ENCODE measurements at regions not wholly inside any gene's neighbourhood (a gene's known extent, or its start where the extent isn't known, plus 50 kb on each side); places are given as distances from the start of the nearest gene placed in this dataset.

DNA sequence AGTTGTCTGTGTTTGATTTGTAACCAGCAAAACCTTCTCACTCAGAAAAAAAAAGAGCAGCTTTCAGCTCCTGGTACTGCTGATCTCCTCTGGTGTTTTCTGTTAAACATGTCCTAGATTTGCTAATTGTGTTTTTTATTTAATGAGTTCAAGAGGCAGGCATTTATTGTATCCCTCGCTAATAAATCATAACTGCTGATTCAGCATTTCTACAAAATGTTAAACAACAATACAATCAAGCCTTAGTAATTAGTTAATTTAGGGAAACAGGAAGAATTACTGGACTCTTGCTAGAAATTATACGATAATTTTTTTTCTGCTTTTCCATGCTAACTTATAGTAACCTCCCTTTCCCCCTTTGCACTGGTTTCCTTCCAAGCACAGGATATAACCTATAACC is 66.8 kb upstream of the NRP1 start:
- DNase-seq (ENCODE audit: low read depth in 2 of 3, low spot score in 2 of 3) = no peak

DNA sequence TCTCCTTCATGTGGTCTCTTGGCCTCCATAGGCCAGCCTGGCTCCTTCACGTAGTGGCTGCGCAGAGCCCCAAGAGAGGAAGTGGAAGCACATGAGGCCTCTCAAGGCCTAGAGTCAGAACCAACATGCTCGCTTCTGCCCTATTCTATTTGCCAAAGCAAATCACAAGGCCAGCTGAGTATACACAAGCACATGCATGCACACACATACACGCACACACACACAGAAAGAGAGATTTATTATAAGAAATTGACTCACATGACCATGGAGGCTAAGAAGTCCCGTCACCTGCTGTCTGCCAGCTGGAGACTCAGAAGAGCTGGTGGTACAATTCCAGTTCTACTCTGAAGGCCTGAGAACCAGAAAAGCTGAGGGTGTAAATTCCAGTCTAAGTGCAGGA is 64.3 kb upstream of the NRP1 start:
- DNase-seq (ENCODE audit: low read depth in 2 of 3, low spot score in 2 of 3) = no peak

DNA sequence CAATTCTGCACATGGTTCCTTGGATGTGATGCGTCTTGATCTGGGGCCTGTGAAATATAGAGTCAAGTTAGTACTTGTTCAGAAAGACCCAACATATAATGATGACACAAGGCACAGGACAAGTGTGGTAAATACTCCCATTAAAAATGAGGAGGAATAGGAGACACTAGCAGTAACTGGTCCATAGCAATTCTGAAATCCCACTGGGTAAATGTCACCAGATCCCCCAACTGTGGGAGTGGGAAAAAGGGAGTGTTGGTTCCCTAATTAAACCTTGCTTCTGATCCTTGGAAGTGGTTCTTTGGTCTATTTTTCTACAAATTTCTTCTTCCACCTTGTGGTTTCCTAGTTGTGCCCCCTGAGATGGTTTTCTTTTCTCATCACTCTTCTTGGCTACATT is 62.5 kb upstream of the NRP1 start:
- DNase-seq (ENCODE audit: low read depth in 2 of 3, low spot score in 2 of 3) = no peak

DNA sequence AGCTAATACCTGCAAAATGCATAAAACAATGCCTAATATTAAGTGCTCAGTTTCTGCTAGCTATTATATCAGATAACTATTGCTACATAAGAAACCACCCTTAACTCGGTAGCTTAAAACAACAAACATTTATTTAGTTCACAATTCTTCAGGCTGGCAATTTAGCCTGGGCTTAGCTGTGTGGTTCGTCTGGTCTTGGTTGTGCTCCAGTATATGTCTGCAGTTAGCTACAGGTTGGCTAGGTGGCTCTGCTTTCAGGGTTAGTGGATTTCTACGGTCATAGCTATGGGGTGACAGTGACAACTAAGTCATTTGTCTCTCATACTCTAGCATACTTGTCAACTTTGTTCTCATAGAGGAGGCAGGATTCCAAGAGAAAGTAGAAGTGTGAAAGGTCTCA is 61.8 kb upstream of the NRP1 start:
- no peak for DNase-seq (ENCODE audit: low read depth in 2 of 3, low spot score in 2 of 3)

DNA sequence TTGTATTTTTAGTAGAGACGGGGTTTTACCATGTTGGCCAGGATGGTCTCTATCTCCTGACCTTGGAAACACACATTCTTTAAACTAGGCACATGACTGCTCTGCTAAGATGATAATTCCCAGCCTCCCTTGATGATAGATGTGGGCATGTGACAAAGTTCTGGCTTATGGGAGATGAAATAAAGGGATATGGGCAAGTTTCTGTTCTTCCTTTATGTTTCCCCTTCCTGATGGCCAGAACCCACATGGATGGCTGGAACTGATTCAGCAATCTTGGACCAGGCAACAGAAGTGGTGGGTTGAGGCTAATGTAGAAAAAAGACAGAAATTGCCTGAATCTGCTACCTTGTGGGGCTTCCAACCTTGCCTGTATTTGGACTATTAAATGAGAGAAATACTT is 60.7 kb upstream of the NRP1 start:
- no peak for DNase-seq (ENCODE audit: low read depth in 2 of 3, low spot score in 2 of 3)

DNA sequence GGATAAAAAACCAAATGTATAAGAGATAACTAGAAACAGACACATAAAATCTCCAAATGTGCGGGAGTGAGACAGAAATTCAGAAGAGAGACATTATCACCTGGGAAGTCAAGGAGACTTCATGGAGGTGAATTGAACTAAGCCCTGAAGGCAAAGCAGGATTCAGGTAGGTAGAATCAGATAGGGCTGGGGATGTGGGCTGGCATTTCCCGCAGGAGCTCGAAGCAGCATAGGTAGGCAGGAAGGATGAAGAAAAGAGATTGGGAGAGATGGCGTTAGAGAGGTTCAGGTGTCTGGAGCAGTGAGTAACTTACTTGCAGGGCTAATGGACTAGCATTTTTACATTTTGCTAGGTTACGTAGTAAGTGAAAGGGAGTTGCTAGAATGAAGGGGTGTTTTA is 58.2 kb upstream of the NRP1 start:
- no peak for DNase-seq (ENCODE audit: low read depth in 2 of 3, low spot score in 2 of 3)

DNA sequence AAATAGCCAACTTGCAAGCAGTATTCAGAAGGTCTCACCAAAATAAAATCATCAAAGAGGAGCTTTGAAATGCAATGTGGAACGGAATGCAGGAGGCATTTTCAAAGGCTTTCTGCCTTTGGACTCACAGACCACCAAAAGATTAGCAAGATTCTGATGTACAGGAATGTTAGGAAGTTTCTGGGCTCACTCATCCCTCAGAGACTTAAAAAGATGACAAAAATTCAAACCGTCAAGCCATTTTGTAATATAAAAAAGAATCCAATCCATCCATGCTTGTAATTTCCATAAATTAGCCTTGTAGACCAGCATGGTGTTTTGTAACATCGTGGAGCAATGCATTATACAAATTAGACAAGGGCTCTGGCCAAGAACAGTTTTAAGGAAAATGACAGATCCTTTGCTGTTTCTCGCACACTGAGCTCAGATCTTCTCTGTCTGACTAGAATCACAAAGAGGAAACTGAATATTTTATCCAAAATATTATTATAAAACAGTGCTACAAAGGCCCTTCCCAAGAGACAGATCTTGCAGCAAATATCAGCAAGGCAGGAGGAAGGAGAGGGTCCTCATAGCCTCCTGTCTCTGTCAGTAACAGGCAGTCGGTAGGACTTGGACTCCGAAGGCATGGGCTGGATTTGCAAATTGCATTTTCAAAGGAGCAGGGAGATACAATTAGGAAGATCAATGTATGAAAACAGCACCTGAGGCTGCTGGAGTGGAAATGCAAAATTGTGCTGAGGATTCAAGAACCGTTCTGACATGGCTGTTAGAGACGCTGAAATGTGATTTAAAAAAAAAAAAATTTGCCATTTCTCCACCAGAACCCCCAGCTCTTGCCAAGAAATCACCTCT is 57.4 kb upstream of the NRP1 start:
- no peak for DNase-seq (ENCODE audit: low read depth in 2 of 3, low spot score in 2 of 3)

DNA sequence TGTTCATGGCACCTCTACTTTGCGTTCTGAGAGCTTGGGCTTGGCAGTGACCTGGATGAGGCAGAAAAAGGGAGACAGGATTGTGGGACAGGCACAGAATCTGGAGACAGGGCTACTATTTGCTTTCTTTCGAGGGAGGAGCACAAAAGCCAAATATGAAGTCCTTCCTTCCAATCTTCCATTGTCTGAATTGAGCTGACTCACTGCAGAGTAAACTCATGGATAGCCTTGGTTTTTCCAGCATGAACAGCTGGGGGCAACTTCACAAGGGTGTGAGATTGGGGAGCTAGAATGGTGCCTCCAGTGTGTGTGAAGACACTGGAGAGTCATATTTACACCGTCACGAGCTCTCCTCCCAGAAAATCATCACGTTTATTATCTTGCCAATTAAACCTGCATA is 55.6 kb upstream of the NRP1 start:
- DNase-seq (ENCODE audit: low read depth in 2 of 3, low spot score in 2 of 3) = no peak

DNA sequence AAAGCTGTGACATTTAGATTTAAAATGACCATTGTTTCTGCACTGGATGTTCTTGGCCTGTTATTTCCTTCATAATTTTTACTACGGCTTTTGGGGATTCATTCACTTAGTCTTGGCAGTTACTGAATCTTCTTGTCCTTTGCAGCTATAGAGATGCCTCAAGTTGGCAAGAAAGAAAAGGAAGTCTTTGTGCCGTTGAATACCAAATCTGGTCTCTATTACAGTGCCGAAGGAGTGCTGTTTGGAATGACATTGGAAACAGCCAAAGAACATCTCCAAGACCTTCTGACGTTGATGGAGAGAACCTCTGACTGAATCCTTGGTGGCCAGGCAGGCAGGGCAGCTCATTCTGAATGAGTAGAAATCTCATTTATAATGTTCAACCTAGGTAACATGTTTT is 54.3 kb upstream of the NRP1 start:
- no peak for DNase-seq (ENCODE audit: low read depth in 2 of 3, low spot score in 2 of 3)

DNA sequence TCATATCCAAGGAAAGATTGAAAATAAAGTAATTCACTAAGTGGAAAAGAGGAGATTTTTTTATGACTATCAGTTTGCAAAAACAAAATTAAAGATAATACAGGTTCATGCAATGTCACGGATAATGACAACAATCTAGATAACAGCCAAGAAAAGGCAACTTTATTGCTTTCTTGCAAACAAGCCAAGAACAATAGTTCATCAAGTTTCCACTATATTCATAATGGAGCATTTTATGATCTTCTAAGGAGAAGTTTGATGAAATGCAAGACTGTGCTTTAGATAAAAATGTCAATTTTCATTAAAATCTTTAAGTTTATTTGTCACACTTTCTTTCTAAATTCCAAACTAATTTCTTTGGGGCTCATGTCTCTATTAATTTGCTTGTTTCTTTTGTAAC is 53.9 kb upstream of the NRP1 start:
- DNase-seq (ENCODE audit: low read depth in 2 of 3, low spot score in 2 of 3) = no peak

DNA sequence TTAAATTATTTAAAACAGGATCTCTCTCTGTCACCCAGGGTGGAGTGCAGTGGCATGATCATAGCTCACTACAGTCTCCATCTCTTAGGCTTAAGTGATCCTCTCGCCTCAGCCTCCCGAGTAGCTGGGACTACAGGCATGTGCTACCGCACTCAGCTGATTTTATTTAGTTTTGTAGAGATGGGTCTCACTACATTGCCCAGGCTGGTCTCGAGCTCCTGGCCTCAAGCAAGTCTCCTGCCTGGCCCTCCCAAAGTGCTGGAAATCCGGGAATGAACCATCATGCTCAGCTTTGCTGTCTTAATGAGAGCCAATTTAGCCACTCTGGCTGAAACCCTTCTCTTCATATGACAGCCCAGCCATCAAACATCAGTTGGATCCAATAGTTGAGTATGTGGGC is 53.3 kb upstream of the NRP1 start:
- DNase-seq (ENCODE audit: low read depth in 2 of 3, low spot score in 2 of 3) = no peak

DNA sequence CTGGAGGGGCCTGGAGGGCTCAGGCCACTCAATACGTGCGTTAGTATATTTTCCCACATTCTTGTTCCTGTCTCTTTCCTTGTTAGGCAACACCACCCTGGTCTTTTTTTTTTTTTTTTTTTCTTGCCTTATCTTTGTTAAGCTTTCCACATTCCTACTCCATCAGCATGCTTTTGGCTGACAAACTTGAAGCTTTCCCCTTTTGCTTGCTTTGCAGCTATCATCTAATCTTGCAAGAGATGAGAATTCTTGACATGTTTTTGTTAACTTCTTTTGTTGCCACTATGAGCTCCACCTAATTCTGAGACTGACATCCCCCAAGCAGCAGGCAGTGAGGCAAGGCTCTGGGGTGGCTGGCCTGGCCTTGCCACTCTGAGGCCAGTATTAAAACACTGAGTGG is 52.5 kb upstream of the NRP1 start:
- no peak for DNase-seq (ENCODE audit: low read depth in 2 of 3, low spot score in 2 of 3)

DNA sequence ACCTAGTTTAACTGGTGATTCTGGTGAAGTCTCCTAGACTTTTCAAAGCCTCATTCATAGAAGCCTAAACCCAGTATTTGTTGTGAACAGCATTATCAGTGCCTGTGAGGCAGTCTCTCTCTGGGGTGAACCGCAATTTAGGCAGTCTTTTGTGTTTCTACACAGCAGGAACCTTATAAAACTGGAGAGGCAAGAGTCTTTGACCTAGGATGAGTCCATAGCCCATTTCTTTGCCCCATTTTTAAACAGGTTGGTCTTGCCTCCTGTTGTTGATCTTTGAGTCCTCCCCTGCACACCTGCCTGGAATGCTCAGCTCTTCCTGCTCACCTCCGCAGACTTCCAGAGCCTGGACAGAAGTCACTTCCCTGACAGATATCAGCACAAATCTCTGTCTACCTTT is 51.2 kb upstream of the NRP1 start:
- no peak for DNase-seq (ENCODE audit: low read depth in 2 of 3, low spot score in 2 of 3)

DNA sequence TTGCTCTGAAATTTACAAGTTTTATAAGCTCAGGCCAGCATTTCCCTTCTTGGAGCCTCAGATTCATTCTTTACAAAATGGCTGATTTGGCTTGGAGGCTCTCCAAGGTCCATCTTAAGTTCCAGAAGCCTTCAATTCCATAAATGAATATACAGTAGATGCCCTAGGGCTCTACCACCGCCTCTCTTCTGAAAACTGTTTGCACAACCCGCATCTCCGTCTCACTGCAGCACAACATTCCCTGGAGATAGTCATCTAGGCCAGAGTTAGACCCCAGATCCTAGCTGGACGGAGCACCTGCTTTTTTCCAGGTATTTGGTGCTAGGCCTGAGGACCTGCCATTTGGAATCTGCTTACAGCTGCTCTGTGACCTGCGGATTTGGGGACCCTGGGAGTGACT is 50.5 kb upstream of the NRP1 start:
- DNase-seq (ENCODE audit: low read depth in 2 of 3, low spot score in 2 of 3) = no peak
